Jurkat, Clone E6-1 (cell line): ENCODE measurements at regions not wholly inside any gene's neighbourhood (a gene's known extent, or its start where the extent isn't known, plus 50 kb on each side); places are given as distances from the start of the nearest gene placed in this dataset.

Source experiments
- DNase-seq: peaks from one replicate; pipeline ENCODE4 v3.0.0-alpha.2; 2011; ENCODE audit warnings: low read depth, low spot score
- H3K4me3 ChIP-seq: 2 replicates; pipeline ENCODE4 v1.5.1; 2011; ENCODE audit warnings: mild to moderate bottlenecking, low read length, control low read depth, moderate library complexity

DNA sequence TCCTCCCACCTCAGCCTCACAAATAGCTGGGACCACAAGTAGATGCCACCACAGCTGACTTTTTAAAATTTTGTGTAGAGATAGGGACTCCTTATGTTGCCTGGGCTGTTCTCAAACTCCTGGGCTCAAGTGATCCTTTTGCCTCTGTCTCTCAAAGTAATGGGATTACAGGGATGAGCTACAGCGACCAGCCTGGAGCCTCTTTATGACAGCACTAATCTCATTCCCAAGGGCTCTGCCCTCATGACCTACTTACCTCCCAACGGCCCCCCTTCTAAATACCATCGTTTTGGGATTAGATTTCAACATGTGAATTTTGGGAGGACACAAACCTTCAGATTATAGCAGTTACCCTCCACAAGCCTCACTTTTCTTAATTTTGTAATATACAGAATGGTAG lies 150.6 kb upstream of the FUT8 start:
- no peak overlapping the region for H3K4me3 ChIP-seq
- DNase-seq = no peak

DNA sequence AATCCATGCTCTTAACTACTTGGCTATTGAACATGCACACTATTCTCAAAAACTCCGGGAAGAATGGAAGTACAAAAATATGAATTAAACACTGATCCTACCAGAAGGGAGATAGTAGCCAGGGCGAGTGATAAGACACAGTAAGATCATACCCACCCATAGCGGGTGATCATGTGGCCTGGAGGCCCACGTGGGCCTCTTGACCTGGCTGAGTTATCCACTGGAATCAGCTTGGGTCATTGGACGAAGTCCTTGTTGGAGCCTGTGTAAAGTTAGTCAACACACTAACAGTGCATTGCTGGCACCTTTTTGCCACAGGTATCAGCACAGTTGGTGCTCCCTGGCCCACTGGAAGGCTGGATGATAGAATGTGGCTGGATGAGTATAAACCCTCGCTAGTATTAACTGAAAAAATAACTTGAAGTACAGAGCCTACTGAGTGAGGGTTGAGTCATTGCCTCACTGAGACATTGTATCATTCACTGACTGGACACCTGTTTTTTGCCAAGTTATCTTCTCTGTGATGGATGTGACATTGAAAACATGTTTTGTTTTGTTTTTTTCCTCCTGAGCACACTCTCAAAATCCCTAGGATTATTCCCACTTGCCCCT lies 149.2 kb upstream of the FUT8 start:
- no peak overlapping the region for H3K4me3 ChIP-seq
- no peak for DNase-seq

DNA sequence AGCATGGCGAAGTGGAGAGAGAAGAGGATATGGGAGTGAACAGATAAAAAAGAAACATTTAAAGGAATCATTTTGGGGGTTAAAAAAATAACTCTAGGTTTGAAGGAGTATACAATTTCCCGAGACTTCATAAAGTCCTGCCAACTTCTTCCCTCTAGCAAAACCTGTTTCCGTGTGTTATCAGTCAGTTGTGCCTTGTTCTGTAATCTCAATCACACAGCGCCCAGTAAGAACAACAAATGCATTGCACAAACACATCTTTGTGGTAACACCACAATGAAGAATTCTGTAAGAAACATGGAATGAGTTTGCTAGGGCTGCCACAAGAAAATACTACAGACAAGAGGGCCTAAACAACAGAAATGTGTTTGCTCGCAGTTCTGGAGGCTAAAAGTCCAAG lies 144.7 kb upstream of the FUT8 start:
- DNase-seq = no peak
- H3K4me3 ChIP-seq = no peak overlapping the region

DNA sequence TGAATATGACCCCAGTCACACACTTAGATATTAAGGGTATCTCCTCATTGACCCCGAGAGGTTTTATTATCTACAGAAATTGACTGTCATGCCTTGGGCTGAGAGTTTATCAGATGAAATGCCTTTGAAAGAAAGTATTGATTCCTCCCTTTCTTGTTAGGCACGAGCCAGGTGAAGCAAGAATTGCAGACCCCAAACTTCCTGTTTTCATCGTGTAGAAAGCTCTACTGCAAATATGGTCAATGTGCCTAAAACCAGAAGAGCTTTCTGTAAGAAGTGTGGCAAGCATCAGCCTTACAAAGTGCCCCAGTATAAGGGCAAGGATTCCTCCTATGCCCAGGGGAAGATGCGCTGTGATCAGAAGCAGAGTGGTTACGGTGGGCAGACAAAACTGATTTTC lies 143.9 kb upstream of the FUT8 start:
- H3K4me3 ChIP-seq = no peak overlapping the region
- DNase-seq = no peak

DNA sequence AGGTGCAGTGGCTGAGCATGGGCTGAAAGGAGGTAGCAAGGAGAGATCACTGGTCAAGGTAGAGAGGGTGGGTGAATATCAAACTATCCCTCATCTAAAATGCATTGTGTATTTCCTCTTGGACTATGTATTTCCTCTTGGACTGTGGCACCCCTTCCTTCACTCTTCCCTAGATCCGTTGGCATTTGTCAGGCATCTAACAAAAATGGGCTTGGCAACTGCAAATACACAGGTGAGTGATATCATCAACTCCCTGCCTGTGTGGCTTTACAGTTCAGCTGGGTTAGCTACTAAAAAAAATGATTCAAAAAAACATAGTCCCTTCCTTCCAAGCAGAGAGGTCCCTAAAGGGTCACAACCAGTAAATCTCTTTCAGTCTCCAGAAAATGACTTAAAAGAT lies 142.8 kb upstream of the FUT8 start:
- no peak overlapping the region for H3K4me3 ChIP-seq
- DNase-seq = no peak

DNA sequence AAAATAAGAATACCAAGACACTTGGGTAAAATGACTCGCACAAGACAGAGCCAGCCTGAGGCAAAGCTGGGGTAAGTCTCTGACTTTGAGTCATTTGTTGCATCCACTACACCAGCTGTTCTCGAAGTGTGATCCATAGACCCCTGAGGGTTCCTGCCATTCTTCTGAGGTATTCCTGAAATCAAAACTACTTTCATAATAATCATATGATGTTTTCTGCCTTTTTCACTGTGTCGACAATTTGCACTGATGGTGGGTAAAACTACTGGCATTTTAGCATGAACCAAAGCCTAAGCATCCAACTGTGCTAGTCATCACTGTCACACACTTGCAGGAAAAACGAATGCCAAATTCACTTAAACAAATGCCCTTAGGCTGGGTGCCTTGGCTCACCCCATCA lies 135.5 kb upstream of the FUT8 start:
- DNase-seq = no peak
- no peak overlapping the region for H3K4me3 ChIP-seq

DNA sequence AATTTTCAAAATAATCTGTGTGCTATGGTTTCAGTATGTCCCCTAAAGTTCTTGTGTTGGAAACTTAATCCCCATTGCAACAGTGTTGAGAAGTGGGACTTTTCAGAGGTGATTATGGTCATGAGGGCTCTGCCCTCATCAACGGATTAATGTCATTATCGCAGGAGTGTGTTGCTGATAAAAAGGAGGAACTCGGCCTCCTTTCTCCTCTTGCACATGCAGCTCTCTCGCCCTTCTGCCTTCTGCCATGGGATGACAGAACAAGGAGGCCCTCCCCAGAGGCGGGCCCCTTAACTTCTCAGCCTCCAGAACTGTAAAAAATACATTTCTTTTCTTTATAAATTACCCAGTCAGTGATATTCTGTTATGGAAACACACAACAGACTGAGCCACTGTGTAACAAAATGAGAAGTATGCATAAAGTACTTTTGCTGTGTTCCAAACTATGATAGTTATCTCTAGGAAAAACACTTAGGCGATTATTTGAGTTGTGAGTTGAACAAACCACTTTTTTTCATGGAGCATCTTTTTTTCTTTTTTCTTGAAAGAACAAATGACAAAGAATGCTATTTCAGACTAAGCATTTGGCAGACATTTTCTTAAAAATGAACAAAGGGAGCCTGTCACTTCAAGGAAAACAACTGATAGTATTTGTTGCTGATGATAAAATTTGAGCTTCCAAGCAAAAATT lies 134.8 kb upstream of the FUT8 start:
- no peak for DNase-seq
- H3K4me3 ChIP-seq = no peak overlapping the region

DNA sequence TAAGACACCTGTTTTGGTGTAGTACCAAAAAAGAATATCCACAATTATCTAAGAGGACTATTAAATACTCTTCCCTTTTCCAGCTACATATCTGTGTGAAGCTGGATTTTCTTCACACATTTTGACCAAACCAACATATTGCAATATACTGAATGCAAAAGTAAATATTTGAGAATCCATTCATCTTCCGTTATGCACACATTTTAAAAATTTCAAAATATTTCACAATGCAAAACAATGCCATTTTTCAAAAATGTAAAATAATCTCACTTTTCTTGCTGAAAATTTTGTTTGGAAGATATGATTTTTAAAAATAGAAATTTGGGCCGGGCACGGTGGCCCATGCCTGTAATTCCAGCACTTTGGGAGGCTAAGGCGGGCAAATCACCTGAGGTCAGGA lies 133.9 kb upstream of the FUT8 start:
- no peak overlapping the region for H3K4me3 ChIP-seq
- DNase-seq = no peak

DNA sequence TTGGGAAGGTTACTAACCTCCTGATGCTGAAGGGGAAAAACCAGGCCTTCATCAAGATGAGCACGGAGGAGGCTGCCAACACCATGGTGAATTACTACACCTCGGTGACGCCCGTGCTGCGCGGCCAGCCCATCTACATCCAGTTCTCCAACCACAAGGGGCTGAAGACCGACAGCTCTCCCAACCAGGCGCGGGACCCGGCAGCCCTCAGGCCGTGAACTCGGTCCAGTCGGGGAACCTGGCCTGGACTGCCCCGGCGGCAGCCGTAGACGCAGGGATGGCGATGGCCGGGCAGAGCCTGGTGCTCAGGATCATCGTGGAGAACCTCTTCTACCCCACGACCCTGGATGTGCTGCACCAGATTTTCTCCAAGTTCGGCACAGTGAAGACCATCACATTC lies 133.0 kb upstream of the FUT8 start:
- DNase-seq = no peak
- no peak overlapping the region for H3K4me3 ChIP-seq

DNA sequence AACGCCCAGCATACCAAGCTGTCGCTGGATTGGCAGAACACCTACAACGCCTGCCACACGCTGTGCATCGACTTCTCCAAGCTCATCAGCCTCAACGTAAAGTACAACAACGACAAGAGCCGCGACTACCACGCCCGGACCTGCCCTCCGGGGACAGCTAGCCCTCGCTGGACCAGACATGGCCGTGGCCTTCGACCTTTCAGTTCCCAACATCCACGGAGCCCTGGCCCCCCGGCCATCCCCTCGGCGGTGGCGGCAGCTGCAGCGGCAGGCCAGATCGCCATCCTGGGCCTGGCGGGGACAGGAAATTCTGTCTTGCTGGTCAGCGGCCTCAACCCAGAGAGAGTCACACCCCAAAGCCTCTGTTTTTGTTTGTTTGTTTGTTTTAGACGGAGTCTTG lies 132.6 kb upstream of the FUT8 start:
- H3K4me3 ChIP-seq = no peak overlapping the region
- no peak for DNase-seq

DNA sequence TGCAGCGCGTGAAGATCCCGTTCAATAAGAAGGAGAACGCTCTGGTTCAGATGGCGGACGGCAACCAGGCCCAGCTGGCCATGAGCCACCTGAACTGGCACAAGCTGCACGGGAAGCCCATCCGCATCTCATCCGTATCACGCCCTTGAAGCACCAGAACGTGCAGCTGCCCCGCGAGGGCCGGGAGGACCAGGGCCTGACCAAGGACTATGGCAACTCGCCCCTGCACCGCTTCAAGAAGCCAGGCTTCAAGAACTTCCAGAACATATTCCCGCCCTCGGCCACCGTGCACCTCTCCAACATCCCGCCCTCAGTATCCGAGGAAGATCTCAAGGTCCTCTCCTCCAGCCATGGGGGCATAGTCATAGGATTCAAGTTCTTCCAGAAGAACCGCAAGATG lies 131.9 kb upstream of the FUT8 start:
- no peak overlapping the region for H3K4me3 ChIP-seq
- DNase-seq = no peak

DNA sequence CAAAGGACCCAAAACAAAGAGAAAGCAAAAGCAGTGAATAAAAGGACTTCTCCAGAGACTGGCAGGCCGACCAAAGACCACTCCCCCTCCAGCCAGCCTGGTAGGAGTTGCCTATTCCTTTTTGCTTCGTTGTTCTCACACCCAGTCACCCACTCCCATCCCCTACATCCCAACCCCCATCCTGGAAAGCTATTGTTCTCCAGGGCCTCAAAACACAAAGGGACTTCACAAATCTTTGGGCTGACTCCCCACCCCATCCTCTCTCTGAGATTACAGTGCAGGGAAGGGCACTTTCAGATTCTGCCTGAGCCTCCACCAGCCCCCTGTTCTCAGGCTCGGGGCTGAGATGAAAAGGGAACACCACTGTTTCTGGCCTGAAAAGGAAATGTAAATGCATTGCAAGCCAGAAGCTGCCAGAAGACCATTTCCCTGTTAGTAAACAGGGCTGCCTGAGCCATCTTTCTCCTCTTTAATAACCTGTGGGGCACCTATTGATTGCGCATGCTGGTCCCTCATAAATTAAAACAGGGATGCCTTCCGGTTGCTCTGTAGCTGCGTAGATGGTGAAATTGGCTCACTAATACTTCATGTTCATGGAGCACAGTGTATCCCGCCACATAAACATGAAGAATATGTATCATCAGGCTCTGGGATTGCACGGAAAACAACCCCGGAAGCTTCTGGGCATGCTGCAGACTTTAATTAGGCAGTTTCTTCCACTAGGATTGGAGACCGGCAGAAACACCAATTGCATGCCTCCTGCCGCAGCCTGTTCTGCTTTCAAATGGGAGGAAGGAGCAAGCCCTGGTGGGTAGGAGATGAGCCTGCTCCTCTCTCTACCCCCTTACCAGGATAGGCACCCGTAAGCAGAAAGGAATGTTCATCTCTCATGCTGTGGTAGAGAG lies 130.3 kb upstream of the FUT8 start:
- DNase-seq = no peak
- H3K4me3 ChIP-seq = no peak overlapping the region; the same call in 1 of the 2 replicates

DNA sequence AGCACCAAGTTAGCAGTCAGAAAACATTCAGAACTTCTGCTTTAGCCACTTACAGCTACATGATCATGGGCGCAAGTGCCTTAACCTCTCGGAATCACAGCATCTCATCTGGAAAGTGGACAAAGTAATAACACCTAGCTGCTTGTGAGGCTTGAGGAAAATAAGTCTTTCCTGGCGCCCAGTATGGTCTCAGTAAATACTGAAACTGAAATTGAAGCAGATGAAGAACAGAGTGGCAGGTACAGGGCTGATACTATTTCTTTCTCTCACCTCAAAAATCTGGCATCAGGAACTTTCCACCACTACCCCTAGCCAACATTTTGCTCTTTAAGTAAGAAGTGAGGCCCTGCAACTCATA lies 129.7 kb upstream of the FUT8 start:
- H3K4me3 ChIP-seq = no peak overlapping the region
- DNase-seq = no peak

DNA sequence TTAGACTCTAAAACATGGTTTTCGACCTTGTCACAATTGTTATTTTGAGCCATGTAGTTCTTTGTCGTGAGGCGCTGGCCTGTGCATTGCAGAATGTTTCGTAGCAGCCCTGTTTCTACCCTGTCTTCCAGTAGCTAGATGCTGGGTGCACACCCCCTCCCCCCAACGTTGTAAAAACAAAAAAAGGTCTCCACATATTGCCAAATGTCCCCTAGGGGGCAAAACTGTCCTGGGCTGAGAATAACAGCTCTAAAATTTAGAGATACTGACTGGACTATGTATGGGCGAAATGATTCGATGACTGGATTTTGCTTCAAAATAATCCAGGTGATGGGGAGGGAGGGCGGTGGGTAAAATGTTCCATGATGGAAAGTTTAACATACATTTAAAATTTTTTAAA lies 126.1 kb upstream of the FUT8 start:
- peak; percentile 55 for DNase-seq
- no peak overlapping the region for H3K4me3 ChIP-seq

DNA sequence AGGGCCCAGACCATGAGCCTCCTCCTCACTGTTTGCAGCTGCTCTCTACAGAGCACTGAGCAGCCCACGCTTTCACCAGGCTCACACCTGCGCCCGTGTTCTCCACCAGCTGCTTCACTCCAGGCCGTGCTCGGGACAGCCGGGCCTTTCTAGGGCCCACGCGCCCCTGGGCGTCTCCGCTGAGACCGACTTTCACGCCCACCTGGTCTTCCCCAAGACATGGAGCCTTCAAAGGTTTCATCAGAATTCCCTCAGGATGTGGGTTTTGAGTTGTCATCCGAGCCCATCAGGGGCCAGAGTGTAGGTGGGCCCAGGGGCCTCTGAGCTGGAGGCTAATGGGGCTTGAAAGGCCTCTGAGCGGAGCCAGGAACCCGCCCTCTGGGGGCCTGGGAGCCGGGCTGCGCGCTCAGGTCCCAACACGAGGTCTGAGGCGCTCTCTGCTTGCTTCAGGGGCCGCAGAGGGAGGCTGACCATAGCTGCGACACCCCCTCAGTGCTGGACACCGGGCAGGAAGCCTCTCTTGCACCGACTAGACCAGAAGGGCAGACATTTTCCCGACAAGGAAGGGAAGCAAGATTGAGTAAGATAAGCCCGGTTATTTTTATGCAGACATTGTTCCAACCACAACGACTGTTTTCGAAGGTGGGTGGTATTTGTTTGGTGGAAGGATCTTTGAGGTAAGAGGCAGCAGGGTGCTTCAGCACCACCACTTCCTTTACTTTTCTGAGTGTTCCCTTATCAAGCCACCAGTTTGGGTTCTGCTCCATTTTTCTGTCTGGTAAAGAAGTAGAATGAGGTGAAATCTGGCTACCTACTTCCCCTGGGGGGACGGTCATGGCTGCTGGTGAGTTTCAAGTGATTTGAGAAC lies 125.0 kb upstream of the FUT8 start:
- peak; percentile 91 for DNase-seq
- H3K4me3 ChIP-seq = peak overlapping the region; percentile 8; the same call in 1 of the 2 replicates

DNA sequence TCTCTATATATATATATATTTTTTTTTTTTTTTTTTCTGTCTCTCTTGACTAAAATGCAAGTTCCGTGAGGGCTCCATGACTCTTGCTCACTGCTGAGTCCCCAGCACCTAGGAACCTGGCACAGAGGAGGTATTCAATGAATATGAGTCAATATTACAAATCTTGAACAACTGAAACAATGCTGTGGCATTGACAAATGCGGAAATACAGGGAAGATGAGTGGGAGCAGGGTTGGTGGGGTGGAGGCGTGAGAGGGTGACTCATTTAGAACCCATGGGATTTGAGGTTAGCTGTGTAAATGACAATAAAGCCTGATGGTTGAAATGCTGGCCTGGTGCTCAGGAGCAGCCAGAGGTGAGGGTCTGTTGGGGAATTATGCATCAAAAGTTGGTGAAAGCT lies 121.7 kb upstream of the FUT8 start:
- no peak overlapping the region for H3K4me3 ChIP-seq
- no peak for DNase-seq

DNA sequence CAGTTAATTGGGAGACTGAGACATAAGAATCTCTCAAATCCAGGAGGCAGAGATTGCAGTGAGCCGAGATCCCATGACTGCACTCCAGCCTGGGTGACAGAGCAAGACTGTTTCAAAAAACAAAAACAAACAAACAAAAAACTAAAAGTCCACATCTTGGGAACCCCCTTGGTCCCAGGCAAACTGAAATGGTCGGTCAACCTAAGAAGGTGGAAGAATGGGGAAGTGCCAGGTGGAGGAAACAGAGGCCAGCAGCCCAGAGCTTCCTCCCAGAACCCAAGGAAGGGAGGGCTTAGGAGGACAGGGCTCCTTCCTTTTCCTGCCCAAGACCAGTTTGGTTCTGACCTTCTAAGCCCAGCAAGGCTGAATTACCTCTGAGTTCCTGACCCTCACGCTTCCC lies 121.0 kb upstream of the FUT8 start:
- DNase-seq = no peak

DNA sequence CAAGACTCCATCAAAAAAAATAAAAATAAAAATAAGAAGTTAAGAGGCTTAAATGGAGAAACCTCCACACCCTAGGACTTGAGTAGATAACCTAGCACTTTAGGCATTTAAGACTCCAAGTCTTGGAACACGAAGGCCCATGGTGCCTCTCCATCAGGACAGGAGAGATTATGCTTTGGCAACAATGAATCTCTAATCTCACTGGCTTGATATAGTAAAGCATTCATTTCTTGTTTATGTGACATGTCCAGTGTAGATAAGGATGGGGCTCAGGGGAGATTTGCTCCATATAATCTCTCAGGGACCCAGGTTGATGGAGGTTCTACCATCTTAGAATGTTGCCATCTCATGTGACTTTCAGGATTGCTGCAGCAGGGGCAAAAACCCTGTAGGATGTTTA lies 117.7 kb upstream of the FUT8 start:
- H3K4me3 ChIP-seq = no peak overlapping the region
- DNase-seq = no peak

More for the DNA sequence above, 121.0 kb upstream of the FUT8 start:
- no peak overlapping the region for H3K4me3 ChIP-seq

DNA sequence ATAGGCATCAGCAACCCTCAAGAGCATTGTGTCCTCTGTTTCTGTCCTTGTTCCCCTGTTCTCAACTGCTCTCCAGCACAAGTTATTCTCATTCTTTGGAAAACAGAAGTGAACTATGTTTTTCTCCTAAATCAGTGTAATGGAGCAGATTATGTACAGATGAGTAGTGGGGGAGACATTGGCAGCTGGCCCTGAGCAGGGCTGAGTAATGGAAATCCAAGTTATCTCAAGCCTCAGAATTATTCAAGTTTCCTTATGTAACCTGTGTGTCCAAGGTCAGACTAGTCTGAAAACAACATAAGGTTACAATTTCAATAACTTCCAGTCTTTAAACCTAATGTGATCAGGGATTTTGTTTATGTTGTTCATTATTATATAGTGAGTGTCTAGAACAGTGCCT lies 116.1 kb upstream of the FUT8 start:
- no peak overlapping the region for H3K4me3 ChIP-seq
- DNase-seq = no peak
